HG03571 (cell line): ENCODE measurements at regions not wholly inside any gene's neighbourhood (a gene's known extent, or its start where the extent isn't known, plus 50 kb on each side); places are given as distances from the start of the nearest gene placed in this dataset.

ENCODE experiments used
- ATAC-seq: cut with Tn5 transposase; IDR thresholded peaks from one replicate; pipeline ENCODE4 v1.9.1; 2021; ENCODE audit not compliant: unreplicated experiment

GRCh38 chrX:40459571-40460158 is 121.1 kb upstream of the ATP6AP2 start:
- no peak for ATAC-seq

GRCh38 chrX:40457406-40457805 is 123.4 kb upstream of the ATP6AP2 start:
- ATAC-seq: no peak

GRCh38 chrX:40452031-40452430 is 128.7 kb upstream of the ATP6AP2 start:
- ATAC-seq: no peak

- no peak for ATAC-seq
Observed at GRCh38 chrX:40449956-40450706, 130.6 kb upstream of the ATP6AP2 start.

- ATAC-seq: no peak
Observed at GRCh38 chrX:40449396-40449795, 131.4 kb upstream of the ATP6AP2 start.

GRCh38 chrX:40448793-40449192 is 132.0 kb upstream of the ATP6AP2 start:
- ATAC-seq: no peak

- no peak for ATAC-seq
Observed at GRCh38 chrX:40446921-40447320, 133.8 kb upstream of the ATP6AP2 start.

GRCh38 chrX:40445691-40446090 is 135.1 kb upstream of the ATP6AP2 start:
- ATAC-seq: no peak

GRCh38 chrX:40444798-40445496 is 135.8 kb upstream of the ATP6AP2 start:
- ATAC-seq: no peak

GRCh38 chrX:40444133-40444532 is 136.6 kb upstream of the ATP6AP2 start:
- no peak for ATAC-seq

- ATAC-seq: no peak
Observed at GRCh38 chrX:40440866-40441265, 139.9 kb upstream of the ATP6AP2 start.

- ATAC-seq: no peak
Observed at GRCh38 chrX:40439625-40440532, 140.9 kb upstream of the ATP6AP2 start.

- ATAC-seq: no peak
Observed at GRCh38 chrX:40437348-40437747, 143.4 kb upstream of the ATP6AP2 start.

GRCh38 chrX:40434947-40435346 is 145.8 kb upstream of the ATP6AP2 start:
- no peak for ATAC-seq

GRCh38 chrX:40434443-40434842 is 146.3 kb upstream of the ATP6AP2 start:
- no peak for ATAC-seq

- no peak for ATAC-seq
Observed at GRCh38 chrX:40433160-40433559, 147.6 kb upstream of the ATP6AP2 start.

- ATAC-seq: no peak
Observed at GRCh38 chrX:40424259-40424658, 156.5 kb upstream of the ATP6AP2 start.

- no peak for ATAC-seq
Observed at GRCh38 chrX:40423299-40423698, 157.5 kb upstream of the ATP6AP2 start.

GRCh38 chrX:40422021-40422420 is 158.7 kb upstream of the ATP6AP2 start:
- no peak for ATAC-seq

GRCh38 chrX:40420899-40421729 is 159.7 kb upstream of the ATP6AP2 start:
- ATAC-seq: no peak
